CD4-positive, alpha-beta T cell (primary cell): ENCODE measurements at regions not wholly inside any gene's neighbourhood (a gene's known extent, or its start where the extent isn't known, plus 50 kb on each side); places are given as distances from the start of the nearest gene placed in this dataset.

Source experiments
- ATAC-seq: fragments of 200-7000 bp; cut with Tn5 transposase; one replicate; pipeline ENCODE4 v1.10.0; 2022; ENCODE audit warnings: mild to moderate bottlenecking; ENCODE audit not compliant: poor library complexity
- CTCF ChIA-PET: fragments of 350-600 bp; sonication (Branson Sonifier 250); formaldehyde crosslinking; loops from one replicate; lab custom pipeline; 2021; ENCODE audit warnings: antibody characterized with exemption, inconsistent platforms; lab: Charles Lee
- POLR2A ChIA-PET: fragments of 350-600 bp; sonication (Branson Sonifier 250); formaldehyde crosslinking; loops from one replicate; lab custom pipeline; 2021; ENCODE audit warnings: antibody characterized with exemption, inconsistent platforms; lab: Charles Lee
- DNase-seq, 14 experiments: peaks; one replicate each; pipeline ENCODE4 v3.0.0-alpha.2; 2013 to 2020; ENCODE audit warnings: mixed read lengths in 2 of 14
- H3K27ac ChIP-seq, 2 donors: one replicate each; pipeline versions ENCODE4 v1.5.1 to v1.7.0; 2013; ENCODE audit warnings: low read length in 2 of 2, low read depth in 1 of 2, mild to moderate bottlenecking in 1 of 2
- H3K27me3 ChIP-seq, 2 experiments: 1 replicate in 1 of 2; 2 replicates in 1 of 2; pipeline versions ENCODE4 v1.6.1 to v1.7.0; 2013; ENCODE audit warnings: low read length in 2 of 2, control low read depth in 1 of 2, mild to moderate bottlenecking in 1 of 2, moderate library complexity in 1 of 2; ENCODE audit not compliant: insufficient read depth in 2 of 2, control insufficient read depth in 1 of 2
- H3K36me3 ChIP-seq: one replicate; pipeline ENCODE4 v1.6.1; 2013; ENCODE audit warnings: low read length, control low read depth; ENCODE audit not compliant: insufficient read depth
- H3K4me1 ChIP-seq: one replicate; pipeline ENCODE4 v1.6.1; 2013; ENCODE audit warnings: low read length, control low read depth; ENCODE audit not compliant: insufficient read depth
- H3K4me3 ChIP-seq: one replicate; pipeline ENCODE4 v1.5.1; 2013; ENCODE audit warnings: mild to moderate bottlenecking, low read length, moderate library complexity
- H3K9me3 ChIP-seq, 2 experiments: 1 replicate in 1 of 2; 2 replicates in 1 of 2; pipeline versions ENCODE4 v1.6.1 to v1.7.0; 2013; ENCODE audit warnings: low read length in 2 of 2, mild to moderate bottlenecking in 2 of 2, control low read depth in 1 of 2, moderate library complexity in 1 of 2; ENCODE audit not compliant: control insufficient read depth in 1 of 2, insufficient read depth in 1 of 2
- H3K27ac Mint-ChIP-seq: one replicate; pipeline ENCODE4 v1.8.0; 2020; ENCODE audit warnings: mixed read lengths
- H3K27me3 Mint-ChIP-seq: one replicate; pipeline ENCODE4 v1.8.0; 2021; ENCODE audit warnings: mixed read lengths
- H3K36me3 Mint-ChIP-seq: one replicate; pipeline ENCODE4 v1.8.0; 2021; ENCODE audit warnings: low read depth, mixed read lengths
- H3K4me1 Mint-ChIP-seq: one replicate; pipeline ENCODE4 v1.8.0; 2021; ENCODE audit warnings: low read depth, mixed read lengths
- H3K4me3 Mint-ChIP-seq: one replicate; pipeline ENCODE4 v1.8.0; 2020; ENCODE audit warnings: mild to moderate bottlenecking, mixed read lengths
- H3K9me3 Mint-ChIP-seq: one replicate; pipeline ENCODE4 v1.8.0; 2020; ENCODE audit warnings: mixed read lengths
- CTCF ChIP-seq: fragments of 200-600 bp; IDR thresholded peaks from one replicate; pipeline ENCODE4 v1.8.0; 2022; ENCODE audit warnings: antibody characterized with exemption, mild to moderate bottlenecking
- intact Hi-C, 2 experiments: fragments of 100-400 bp; cut with DNase I in 1 of 2; cut with micrococcal nuclease in 1 of 2; formaldehyde crosslinking; loops; one replicate each; pipeline versions ENCODE4 v1.15.1 to v1.9.0; 2023 to 2025; cut with DNase I, micrococcal nuclease

GRCh38 chr1:71157151-71157550 lies 76.3 kb upstream of the ZRANB2 start:
- no peak overlapping the region for H3K4me3 ChIP-seq
- intact Hi-C loops = no loop called here
- ChIA-PET CTCF (no interaction called here), POLR2A (no interaction called here)
- no peaks in the 10 kb centered on the region for H3K36me3 ChIP-seq
- no peak for TF ChIP-seq CTCF
- peaks cover 0 to 4% of the 10 kb centered on the region in 2 experiments for H3K9me3 ChIP-seq
- Mint-ChIP-seq H3K4me3 (no peak overlapping the region), H3K27ac (no peak overlapping the region), H3K9me3 (peaks cover 7% of the 10 kb centered on the region), H3K4me1 (no peaks in the 10 kb centered on the region), H3K27me3 (no peaks in the 10 kb centered on the region), H3K36me3 (no peaks in the 10 kb centered on the region)
- DNase-seq (no peak), ATAC-seq (no peak)
- no peak overlapping the region for H3K27ac ChIP-seq
- H3K4me1 ChIP-seq = no peaks in the 10 kb centered on the region
- no peaks in the 10 kb centered on the region for H3K27me3 ChIP-seq

DNA sequence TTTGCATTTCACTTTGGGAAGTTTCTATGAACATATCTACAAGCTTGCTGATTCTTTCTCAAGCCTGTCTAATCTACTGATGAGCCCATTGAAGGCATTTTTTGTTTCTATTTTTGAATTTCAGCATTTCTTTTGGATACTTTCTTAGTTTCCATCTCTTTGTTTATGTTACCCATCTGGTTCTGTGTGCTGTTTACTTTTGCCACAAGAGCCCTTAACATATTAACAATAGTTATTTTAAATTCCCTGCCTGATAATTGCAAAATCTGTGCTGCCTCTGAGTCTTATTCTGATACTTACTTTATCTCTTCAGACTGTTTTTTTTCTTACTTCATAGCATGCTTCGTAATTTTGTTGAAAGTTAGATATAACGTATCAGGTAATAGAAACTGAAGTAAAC lies 75.8 kb upstream of the ZRANB2 start:
- H3K4me3 Mint-ChIP-seq = no peak overlapping the region

GRCh38 chr1:71154429-71154828 lies 73.6 kb upstream of the ZRANB2 start:
- intact Hi-C loops = no loop called here
- Mint-ChIP-seq H3K27ac (no peak overlapping the region), H3K9me3 (peaks cover 10% of the 10 kb centered on the region), H3K4me1 (no peaks in the 10 kb centered on the region), H3K4me3 (no peak overlapping the region), H3K27me3 (no peaks in the 10 kb centered on the region), H3K36me3 (no peaks in the 10 kb centered on the region)
- DNase-seq (no peak), ATAC-seq (no peak)
- no peak overlapping the region for H3K4me3 ChIP-seq
- H3K4me1 ChIP-seq = no peaks in the 10 kb centered on the region
- H3K27me3 ChIP-seq = no peaks in the 10 kb centered on the region
- no peak overlapping the region for H3K27ac ChIP-seq
- ChIA-PET POLR2A (no interaction called here), CTCF (no interaction called here)
- H3K36me3 ChIP-seq = no peaks in the 10 kb centered on the region
- TF ChIP-seq CTCF = no peak
- H3K9me3 ChIP-seq = peaks cover 0 to 4% of the 10 kb centered on the region in 2 experiments

More for the DNA sequence above, 75.8 kb upstream of the ZRANB2 start:
- Mint-ChIP-seq H3K27ac (no peak overlapping the region), H3K36me3 (no peaks in the 10 kb centered on the region), H3K9me3 (peaks cover 7% of the 10 kb centered on the region), H3K27me3 (no peaks in the 10 kb centered on the region), H3K4me1 (no peaks in the 10 kb centered on the region)
- DNase-seq (no peak), ATAC-seq (no peak)
- no peaks in the 10 kb centered on the region for H3K4me1 ChIP-seq
- POLR2A ChIA-PET = no interaction called here
- CTCF ChIA-PET = no interaction called here
- no peak overlapping the region for H3K27ac ChIP-seq
- H3K9me3 ChIP-seq = peaks cover 0 to 4% of the 10 kb centered on the region in 2 experiments
- intact Hi-C loops = no loop called here
- H3K36me3 ChIP-seq = no peaks in the 10 kb centered on the region
- no peak overlapping the region for H3K4me3 ChIP-seq
- no peak for TF ChIP-seq CTCF
- no peaks in the 10 kb centered on the region for H3K27me3 ChIP-seq
